Stimulated activated CD4-positive, alpha-beta T cell treated with anti-CD3 and anti-CD28 coated beads, TNF-alpha, amount 100 ng/mL, for 4 hours (primary cell): ENCODE measurements at regions not wholly inside any gene's neighbourhood (a gene's known extent, or its start where the extent isn't known, plus 50 kb on each side); places are given as distances from the start of the nearest gene placed in this dataset.
"Not testable (repeated sequence)": the region's sequence is repeated elsewhere in the genome, so short reads cannot be mapped to it uniquely, and the experiment has no call there.

ENCODE experiments used
- DNase-seq, 3 experiments: peaks; one replicate each; pipeline ENCODE4 v3.0.0-alpha.2; 2020; ENCODE audit warnings: low read depth in 3 of 3

- DNase-seq: no peak
These were observed 371.2 kb upstream of the ADARB2 start for GRCh38 chr10:2108496-2108895.

- no peak for DNase-seq
These were observed 369.3 kb upstream of the ADARB2 start for GRCh38 chr10:2106641-2107040.

DNA sequence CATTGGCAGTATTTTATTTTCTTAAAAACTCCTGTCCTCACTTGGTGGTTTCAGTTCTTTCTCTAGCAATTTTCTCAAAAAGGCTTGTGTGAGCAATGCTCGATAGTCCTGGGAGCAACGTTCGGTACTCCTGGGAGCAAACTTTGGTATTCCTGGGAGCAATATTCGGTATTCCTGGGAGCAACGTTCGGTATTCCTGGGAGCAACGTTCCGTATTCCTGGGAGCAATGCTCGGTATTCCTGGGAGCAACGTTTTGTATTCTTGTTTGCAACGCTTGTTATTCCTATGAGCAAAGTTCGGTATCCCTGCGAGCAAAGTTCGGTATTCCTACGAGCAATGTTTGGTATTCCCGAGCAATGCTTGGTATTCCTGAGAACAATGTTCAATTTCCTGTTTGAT, 362.0 kb upstream of the ADARB2 start:
- no peak for DNase-seq

GRCh38 chr10:2097937-2098336, 360.6 kb upstream of the ADARB2 start:
- DNase-seq: no peak

GRCh38 chr10:2094171-2094570, 356.8 kb upstream of the ADARB2 start:
- no peak for DNase-seq

- DNase-seq: no peak
These were observed 346.3 kb upstream of the ADARB2 start for GRCh38 chr10:2083591-2083990.

- no peak for DNase-seq
These were observed 344.2 kb upstream of the ADARB2 start for GRCh38 chr10:2081501-2081900.

GRCh38 chr10:2079603-2080078, 342.3 kb upstream of the ADARB2 start:
- DNase-seq: no peak

DNA sequence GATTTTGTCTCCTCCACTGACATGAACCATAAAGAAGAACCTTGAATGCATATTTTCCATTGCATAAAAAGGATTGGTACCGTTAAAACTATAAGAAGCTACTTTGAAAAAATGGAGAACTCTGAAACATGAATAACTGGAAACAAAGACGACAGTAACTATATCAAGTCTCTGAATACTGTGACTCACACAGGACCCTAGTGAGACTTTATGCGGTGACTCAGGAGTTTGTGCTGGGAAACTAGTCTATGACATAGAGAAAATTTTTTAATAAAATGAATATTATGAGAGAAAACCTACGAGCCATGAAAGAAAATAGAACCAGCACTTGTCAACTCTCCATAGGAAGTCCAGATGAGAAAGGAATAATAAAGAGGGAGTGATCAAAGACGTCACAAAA, 339.9 kb upstream of the ADARB2 start:
- DNase-seq: no peak

GRCh38 chr10:2076528-2076927, 339.2 kb upstream of the ADARB2 start:
- no peak for DNase-seq

- DNase-seq: no peak
These were observed 329.7 kb upstream of the ADARB2 start for GRCh38 chr10:2067015-2067414.

- DNase-seq: no peak
These were observed 317.4 kb upstream of the ADARB2 start for GRCh38 chr10:2054728-2055127.

DNA sequence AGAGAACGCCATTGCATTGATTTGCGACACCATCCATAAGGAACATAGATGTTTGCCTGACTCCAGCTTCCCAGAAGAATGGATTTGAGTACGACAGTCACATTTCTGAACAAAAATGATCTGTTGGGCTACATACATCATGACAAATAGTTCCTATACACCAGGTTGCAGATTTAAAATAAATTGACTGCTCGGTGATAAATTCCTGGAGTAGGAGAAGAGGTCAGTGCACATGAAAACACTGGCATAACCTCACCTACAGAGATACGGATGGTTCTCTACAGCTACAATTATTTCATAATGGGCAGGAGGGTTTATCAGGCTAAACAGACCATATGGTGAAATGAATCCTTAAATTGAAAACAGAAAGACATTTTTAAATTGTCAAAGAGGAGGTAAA, 316.5 kb upstream of the ADARB2 start:
- no peak for DNase-seq

DNA sequence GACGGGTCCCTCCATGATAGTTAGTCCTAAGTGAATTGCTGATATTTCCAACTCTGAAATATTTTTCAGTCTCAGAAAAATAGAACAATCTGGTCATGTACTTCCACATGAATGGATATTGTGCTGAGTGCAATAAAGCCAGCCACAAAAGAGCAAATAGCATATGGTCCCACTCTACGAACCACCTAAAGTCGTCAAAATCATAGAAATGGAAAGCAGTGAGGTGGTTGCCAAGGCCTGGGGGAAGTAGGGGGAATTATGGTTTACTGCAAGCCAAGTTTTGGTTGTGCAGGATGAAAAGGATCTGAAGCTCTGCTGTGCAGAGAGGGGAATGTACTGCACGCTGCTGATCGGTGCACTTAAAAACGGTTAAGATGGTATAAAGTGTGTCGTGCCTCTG, 313.8 kb upstream of the ADARB2 start:
- DNase-seq: no peak

DNA sequence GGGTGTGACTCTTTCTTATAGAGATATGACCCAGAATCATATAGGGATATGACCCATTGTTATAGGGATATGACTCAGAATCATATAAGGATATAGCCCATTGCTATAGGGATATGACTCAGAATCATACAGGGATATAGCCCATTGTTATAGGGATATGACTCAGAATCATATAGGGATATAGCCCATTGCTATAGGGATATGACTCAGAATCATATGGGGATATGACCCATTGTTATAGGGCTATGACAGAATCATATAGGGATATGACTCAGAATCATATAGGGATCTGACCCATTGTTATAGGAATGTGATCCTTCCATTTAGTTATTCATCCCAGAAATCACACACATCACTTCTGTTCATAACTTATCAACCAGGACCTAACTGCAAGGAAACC, 312.2 kb upstream of the ADARB2 start:
- DNase-seq: no peak

DNA sequence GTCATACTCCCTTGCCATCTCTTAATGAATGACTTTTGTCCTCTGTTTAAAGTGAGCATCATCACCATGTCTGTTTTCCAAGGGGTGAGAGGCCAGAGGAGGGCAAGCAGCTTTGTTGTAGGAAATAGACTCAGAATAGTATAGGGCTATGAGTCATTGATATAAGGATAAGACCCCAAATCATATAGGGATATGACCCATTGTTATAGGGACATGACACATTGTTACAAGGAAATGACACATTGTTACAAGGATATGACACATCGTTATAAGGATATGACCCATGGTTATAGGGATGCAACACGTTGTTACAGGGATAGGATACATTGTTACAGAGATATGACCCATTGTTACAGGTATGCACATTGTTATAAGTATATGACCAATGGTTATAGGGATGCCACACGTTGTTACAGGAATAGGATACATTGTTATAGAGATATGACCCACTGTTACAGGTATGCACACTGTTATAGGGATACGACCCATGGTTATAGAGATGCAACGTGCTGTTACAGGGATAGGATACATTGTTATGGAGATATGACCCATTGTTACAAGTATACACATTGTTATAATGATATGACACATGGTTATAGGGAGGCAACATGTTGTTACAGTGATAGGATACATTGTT, 311.1 kb upstream of the ADARB2 start:
- no peak for DNase-seq

DNA sequence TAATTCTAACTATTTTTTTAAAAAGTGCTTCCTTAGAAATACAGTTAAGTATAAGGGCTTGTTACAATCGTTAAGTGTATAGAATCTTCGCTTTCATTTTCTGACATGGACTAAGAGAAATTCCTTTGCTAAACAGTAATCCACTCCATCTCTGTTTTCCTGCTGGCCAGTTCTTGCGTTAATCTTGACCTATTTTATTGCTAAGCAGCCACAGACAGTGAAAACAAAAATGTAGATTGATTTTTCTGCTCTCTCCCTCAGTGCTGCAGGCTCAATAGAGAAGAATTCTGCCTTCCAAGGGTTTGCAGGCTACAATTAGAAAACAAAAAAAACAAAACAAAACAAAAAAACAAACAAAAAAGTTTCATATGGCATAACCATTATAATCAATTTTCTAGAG, 310.4 kb upstream of the ADARB2 start:
- DNase-seq: no peak

- DNase-seq: no peak
These were observed 306.1 kb upstream of the ADARB2 start for GRCh38 chr10:2043379-2043778.

- no peak for DNase-seq
These were observed 300.7 kb upstream of the ADARB2 start for GRCh38 chr10:2038036-2038435.

- no peak for DNase-seq
These were observed 299.9 kb upstream of the ADARB2 start for GRCh38 chr10:2037246-2037645.

DNA sequence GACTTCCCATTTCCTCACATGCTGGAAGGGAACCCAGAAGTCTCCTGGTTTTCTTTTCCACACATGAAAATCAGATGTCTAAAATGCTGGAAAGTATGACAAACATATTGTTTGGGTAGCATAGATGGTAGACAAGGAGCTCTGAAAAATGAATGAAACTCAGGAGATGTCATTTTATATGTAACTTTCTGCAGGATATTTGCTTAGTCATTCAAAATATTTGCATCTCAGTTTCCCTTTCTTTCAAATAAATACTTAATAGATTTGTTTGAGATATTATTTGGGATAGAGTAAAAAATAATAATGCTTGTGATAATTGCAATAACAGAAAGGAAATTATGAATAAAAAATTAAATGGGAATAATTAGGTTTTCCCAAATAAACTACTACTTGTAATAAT, 298.9 kb upstream of the ADARB2 start:
- no peak for DNase-seq

- no peak for DNase-seq
These were observed 292.7 kb upstream of the ADARB2 start for GRCh38 chr10:2030046-2030445.

GRCh38 chr10:2026936-2027335, 289.6 kb upstream of the ADARB2 start:
- no peak for DNase-seq

DNA sequence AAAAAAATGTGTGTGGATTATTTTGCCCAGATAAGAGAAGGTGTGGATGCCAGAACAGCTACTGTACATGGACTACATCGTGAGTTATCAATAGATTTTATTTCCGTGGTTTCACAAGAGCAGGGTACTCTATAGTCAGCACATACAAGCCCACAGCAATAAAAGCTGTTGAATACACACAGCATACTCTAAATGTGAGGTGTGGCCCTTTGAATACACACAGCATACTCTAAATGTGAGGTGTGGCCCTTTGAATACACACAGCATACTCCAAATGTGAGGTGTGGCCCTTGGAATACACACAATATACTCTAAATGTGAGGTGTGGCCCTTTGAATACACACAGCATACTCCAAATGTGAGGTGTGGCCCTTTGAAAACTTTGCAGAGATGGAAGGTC, 287.4 kb upstream of the ADARB2 start:
- DNase-seq: not testable (repeated sequence)
